Skeletal muscle tissue (tissue), 3 donors: ENCODE measurements at regions not wholly inside any gene's neighbourhood (a gene's known extent, or its start where the extent isn't known, plus 50 kb on each side); places are given as distances from the start of the nearest gene placed in this dataset.

Experiments
- H3K27ac ChIP-seq: one replicate; pipeline ENCODE4 v1.7.0; 2013; ENCODE audit warnings: mild to moderate bottlenecking, low read depth, low read length, inconsistent platforms
- H3K27me3 ChIP-seq, 3 donors: one replicate each; pipeline ENCODE4 v1.7.0; 2013; ENCODE audit warnings: low read length in 3 of 3; ENCODE audit not compliant: control insufficient read depth in 3 of 3, insufficient read depth in 3 of 3
- H3K36me3 ChIP-seq, 3 donors: one replicate each; pipeline ENCODE4 v1.7.0; 2013; ENCODE audit warnings: low read length in 3 of 3; ENCODE audit not compliant: control insufficient read depth in 3 of 3, insufficient read depth in 3 of 3
- H3K4me1 ChIP-seq, 3 donors: one replicate each; pipeline ENCODE4 v1.7.0; 2013; ENCODE audit warnings: low read length in 3 of 3, mild to moderate bottlenecking in 3 of 3; ENCODE audit not compliant: control insufficient read depth in 3 of 3, insufficient read depth in 3 of 3
- H3K4me3 ChIP-seq, 3 donors: one replicate each; pipeline ENCODE4 v1.7.0; 2013; ENCODE audit warnings: low read length in 3 of 3
- H3K9ac ChIP-seq, 3 donors: one replicate each; pipeline ENCODE4 v1.7.0; 2013; ENCODE audit warnings: low read length in 3 of 3, mild to moderate bottlenecking in 3 of 3, moderate library complexity in 2 of 3, low read depth in 1 of 3
- H3K9me3 ChIP-seq, 3 donors: one replicate each; pipeline ENCODE4 v1.7.0; 2013; ENCODE audit warnings: low read length in 3 of 3; ENCODE audit not compliant: control insufficient read depth in 3 of 3
- donor health status: Osteomylitis.

DNA sequence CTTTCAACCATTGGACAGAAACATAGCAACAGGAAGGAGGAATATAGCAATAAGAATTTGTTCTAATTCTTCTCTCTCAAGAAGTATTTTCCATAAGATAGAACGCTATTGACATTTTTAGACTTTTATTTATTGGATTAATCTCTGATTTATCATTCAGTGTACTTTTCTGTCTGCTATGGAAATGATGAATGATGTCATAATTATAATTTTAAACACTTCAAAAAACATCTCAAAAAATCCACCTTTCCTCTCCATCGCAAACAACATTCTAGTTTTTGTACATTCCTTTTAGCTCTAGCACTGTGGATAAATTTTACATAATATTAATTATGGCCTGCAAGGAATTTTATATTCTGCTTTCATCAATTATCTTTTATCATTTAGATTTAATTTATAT is 643.2 kb downstream of the DHX35 start:
- Histone ChIP-seq H3K27me3 (no peaks in the 10 kb centered on the region), H3K27ac (no peak overlapping the region), H3K4me1 (no peaks in the 10 kb centered on the region), H3K36me3 (no peaks in the 10 kb centered on the region), H3K9ac (no peak overlapping the region), H3K4me3 (no peak overlapping the region), H3K9me3 (no peaks in the 10 kb centered on the region)

DNA sequence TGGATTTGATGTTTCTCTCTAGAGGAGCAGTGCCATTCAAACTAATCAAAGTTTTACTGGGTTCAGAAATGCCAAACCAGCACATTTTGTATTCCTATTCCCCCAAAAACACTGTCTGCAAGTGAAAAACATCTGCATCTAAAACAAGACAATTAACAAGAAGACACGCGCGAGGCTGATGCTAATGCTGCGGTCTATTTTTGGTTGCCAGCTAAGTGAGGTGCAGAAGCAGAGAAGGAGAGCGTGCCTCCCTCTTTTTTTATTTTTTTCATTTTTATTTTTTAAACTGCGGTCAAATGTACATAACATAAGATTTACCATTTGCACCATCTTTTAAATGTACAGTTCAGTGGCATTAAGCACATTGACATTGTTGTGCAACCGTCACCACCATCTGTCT is 641.1 kb downstream of the DHX35 start:
- H3K27ac ChIP-seq = no peak overlapping the region
- no peak overlapping the region for H3K4me3 ChIP-seq
- H3K9me3 ChIP-seq = no peaks in the 10 kb centered on the region
- H3K27me3 ChIP-seq = no peaks in the 10 kb centered on the region
- no peaks in the 10 kb centered on the region for H3K4me1 ChIP-seq
- H3K9ac ChIP-seq = no peak overlapping the region
- H3K36me3 ChIP-seq = no peaks in the 10 kb centered on the region

DNA sequence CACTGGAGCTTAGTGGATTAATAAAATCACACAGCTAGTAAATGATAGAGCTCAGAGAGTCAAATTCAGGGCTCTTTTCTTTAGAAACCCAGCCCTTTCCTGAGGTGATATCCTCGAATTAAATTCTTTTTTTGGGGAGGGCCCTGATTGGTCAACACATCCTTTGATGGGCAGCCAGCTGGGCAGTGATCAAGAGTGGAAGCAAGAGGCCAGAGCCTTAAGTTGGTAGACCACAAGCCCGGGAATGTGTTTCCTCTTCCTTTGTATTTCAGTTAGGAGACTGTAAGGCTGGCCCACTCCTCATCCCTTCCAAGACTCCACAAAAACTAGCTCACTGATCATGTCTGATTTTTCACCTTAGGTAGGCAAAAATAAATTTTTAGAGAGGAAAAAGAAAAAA is 640.5 kb downstream of the DHX35 start:
- no peaks in the 10 kb centered on the region for H3K9me3 ChIP-seq
- H3K36me3 ChIP-seq = no peaks in the 10 kb centered on the region
- no peak overlapping the region for H3K27ac ChIP-seq
- no peak overlapping the region for H3K9ac ChIP-seq
- H3K27me3 ChIP-seq = no peaks in the 10 kb centered on the region
- no peak overlapping the region for H3K4me3 ChIP-seq
- H3K4me1 ChIP-seq = no peaks in the 10 kb centered on the region

DNA sequence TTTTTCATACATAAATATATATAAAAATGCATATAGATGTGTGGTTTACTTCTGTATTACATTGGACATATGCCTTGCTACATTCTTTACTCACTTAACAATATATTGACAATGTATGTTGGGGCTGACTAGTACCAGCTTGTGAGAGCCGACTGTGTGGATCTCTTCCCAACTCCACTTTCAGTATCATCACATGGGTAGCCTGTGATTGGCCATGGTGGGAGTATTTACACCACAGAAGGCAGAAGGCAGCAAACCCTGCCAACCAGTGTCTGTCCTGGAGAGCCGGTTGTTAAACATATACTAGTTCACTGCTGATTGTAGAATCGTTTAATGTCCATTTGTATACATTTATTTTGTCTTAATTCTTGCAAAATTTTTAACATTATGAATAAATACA is 638.7 kb downstream of the DHX35 start:
- Histone ChIP-seq H3K9ac (no peak overlapping the region), H3K27ac (no peak overlapping the region)

DNA sequence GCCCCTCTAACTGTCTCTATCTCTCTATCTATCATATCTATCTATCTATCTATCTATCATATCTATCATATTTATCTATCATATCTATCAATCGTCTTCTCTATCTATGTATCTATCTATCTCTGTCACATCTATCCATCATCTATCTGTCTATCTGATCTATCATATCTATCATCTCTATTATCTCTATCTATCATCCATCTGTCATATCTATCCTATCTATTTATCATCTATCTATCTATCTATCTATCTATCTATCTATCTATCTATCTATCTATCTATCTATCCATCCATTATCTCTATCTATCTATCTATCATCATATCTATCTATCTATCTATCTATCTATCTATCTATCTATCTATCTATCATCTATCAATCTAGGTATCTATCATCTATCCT is 638.0 kb downstream of the DHX35 start:
- H3K4me1 ChIP-seq = no peaks in the 10 kb centered on the region
- no peak overlapping the region for H3K27ac ChIP-seq
- H3K4me3 ChIP-seq = no peak overlapping the region
- H3K36me3 ChIP-seq = no peaks in the 10 kb centered on the region
- H3K27me3 ChIP-seq = no peaks in the 10 kb centered on the region
- H3K9ac ChIP-seq = no peak overlapping the region
- no peaks in the 10 kb centered on the region for H3K9me3 ChIP-seq

More for the DNA sequence above, 638.7 kb downstream of the DHX35 start:
- Histone ChIP-seq H3K27me3 (no peaks in the 10 kb centered on the region), H3K4me3 (no peak overlapping the region), H3K4me1 (no peaks in the 10 kb centered on the region), H3K9me3 (no peaks in the 10 kb centered on the region), H3K36me3 (no peaks in the 10 kb centered on the region)

DNA sequence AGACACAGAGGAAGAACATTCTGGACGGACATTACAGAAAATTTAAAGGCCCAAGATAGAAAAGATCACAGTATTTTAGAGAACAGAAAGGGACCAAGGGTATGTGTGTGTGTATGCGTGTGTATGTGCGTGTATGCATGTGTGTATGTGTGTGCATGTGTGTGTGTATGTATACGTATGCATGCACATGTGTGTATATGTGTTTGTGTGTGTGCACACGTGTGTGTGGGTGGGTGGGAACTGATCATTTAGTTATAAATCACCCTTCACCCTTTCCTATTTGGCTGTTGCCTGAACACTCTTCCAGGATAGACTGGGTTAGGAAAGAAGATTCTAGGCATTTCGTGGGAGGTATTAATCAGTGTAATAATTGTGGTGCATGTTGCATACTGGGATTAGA is 634.4 kb downstream of the DHX35 start:
- H3K4me1 ChIP-seq = no peaks in the 10 kb centered on the region
- H3K36me3 ChIP-seq = no peaks in the 10 kb centered on the region
- H3K9ac ChIP-seq = no peak overlapping the region
- no peak overlapping the region for H3K4me3 ChIP-seq
- no peaks in the 10 kb centered on the region for H3K27me3 ChIP-seq
- no peak overlapping the region for H3K27ac ChIP-seq
- no peaks in the 10 kb centered on the region for H3K9me3 ChIP-seq

DNA sequence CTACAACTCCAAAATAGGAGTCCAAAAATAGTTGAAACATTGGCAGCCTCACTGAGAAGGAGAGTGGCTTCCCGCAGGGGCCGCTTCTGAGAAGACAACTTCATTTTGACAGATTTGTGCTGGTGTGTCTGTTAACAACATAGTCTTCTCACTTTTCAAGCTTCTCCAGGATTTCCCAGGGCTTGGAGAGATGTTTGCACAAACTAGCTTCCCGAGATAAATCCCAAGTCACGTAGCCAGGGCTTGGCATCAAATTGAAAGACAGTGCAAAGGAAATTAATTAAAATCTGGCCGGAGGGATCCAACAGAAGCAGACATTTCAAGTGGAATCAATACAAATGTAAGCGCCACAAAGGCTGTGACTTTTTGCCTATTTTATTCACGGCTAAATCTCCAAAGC is 630.2 kb downstream of the DHX35 start:
- H3K36me3 ChIP-seq = no peaks in the 10 kb centered on the region
- no peaks in the 10 kb centered on the region for H3K9me3 ChIP-seq
- H3K4me3 ChIP-seq = no peak overlapping the region
- no peak overlapping the region for H3K27ac ChIP-seq
- no peaks in the 10 kb centered on the region for H3K27me3 ChIP-seq
- H3K9ac ChIP-seq = no peak overlapping the region
- no peaks in the 10 kb centered on the region for H3K4me1 ChIP-seq

DNA sequence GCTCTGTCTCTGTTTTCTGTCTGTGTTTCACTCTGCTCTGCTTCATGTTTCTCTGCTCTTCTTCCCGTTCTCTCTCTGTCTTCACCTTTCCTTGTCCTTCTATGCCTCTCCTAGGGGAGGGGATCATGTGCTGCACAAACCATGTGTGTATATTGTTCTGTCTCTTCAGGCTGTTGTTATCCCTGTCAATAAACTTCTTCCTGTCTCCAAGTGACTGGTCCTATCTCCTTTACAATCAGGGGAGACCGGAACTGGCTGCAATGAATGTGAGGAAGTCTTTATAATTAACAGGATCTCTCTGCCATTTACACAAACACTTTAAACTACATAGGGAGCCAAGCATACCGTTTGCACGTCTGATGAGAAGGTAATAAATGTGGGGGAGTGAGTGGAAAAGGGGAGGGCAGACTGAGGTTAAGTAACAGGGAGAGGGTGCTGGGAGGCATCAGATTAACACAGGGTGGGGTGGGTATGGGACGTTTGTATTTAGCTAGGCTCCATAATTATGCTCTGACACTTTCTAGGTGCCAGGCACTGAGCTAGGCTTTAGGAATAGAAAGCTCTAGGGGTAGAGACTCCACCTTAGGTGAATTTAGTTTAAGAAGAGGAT is 626.1 kb downstream of the DHX35 start:
- H3K27ac ChIP-seq = no peak overlapping the region
- no peaks in the 10 kb centered on the region for H3K4me1 ChIP-seq
- no peak overlapping the region for H3K9ac ChIP-seq
- no peak overlapping the region for H3K4me3 ChIP-seq
- no peaks in the 10 kb centered on the region for H3K27me3 ChIP-seq
- H3K36me3 ChIP-seq = no peaks in the 10 kb centered on the region
- H3K9me3 ChIP-seq = no peaks in the 10 kb centered on the region

DNA sequence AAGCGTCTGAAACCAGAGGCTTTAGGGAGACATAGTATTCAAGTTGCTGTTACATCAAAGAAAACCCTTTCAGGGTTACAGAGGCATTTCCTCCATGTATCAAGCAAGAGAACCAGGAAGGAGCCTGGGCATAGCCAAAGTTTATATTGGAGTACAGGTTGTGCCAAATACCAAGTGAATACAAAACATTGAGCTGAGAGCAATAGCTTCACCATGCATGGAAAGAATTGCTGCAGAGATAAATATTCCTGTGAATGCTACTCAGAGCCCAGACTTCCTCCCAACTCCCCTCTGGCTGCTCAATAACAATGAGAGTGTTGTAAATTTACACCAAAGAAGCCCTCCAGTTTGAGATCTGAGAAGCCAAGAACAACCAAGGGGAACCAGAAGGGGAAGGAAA is 618.9 kb downstream of the DHX35 start:
- Histone ChIP-seq H3K27me3 (no peaks in the 10 kb centered on the region), H3K9me3 (no peaks in the 10 kb centered on the region), H3K27ac (no peak overlapping the region), H3K4me1 (no peaks in the 10 kb centered on the region), H3K36me3 (no peaks in the 10 kb centered on the region), H3K9ac (no peak overlapping the region), H3K4me3 (no peak overlapping the region)

DNA sequence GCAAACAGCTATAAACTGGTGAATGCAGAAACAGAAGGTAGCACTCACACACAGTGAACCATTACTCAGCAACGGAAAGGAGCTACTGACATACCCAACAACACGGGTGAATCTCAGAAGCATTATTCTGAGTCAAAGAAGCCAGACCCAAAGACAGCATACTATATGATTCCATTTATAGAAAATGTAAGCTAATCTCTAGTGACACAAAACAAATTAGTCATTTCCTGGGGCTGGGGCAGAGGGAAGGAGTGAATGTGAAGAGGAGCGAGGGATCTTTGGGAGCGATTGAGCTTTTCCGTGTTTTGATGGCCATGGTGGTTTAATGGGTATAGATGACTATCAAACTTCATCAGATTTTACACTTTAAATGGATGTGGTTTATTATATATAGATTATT is 614.6 kb downstream of the DHX35 start:
- no peaks in the 10 kb centered on the region for H3K36me3 ChIP-seq

DNA sequence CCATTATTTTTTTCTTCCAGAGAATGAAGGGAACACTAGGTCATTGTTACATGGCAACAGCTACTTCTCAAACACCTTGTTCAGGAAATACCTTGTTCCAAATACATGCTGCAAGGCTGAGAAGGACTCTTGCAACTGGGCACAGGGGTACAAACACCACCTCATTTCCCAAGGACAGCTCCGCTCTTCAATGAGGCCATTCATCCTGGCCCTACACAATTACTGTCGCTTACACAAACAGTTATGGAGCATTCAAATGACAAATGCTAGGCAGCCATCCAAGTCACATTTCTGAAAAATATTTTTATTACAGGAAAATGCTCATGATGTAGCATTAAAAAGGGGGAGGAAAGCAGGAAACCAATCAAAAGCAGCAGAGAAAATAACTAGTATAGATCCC is 611.9 kb downstream of the DHX35 start:
- peaks cover 0 to 3% (median 0%) of the 10 kb centered on the region in 3 donors for H3K9me3 ChIP-seq
- no peaks in the 10 kb centered on the region for H3K36me3 ChIP-seq
- H3K27ac ChIP-seq = no peak overlapping the region
- no peak overlapping the region for H3K4me3 ChIP-seq
- H3K9ac ChIP-seq = no peak overlapping the region
- no peaks in the 10 kb centered on the region for H3K4me1 ChIP-seq
- no peaks in the 10 kb centered on the region for H3K27me3 ChIP-seq

More for the DNA sequence above, 614.6 kb downstream of the DHX35 start:
- no peaks in the 10 kb centered on the region for H3K4me1 ChIP-seq
- H3K9ac ChIP-seq = no peak overlapping the region
- no peaks in the 10 kb centered on the region for H3K27me3 ChIP-seq
- H3K4me3 ChIP-seq = no peak overlapping the region
- no peak overlapping the region for H3K27ac ChIP-seq
- H3K9me3 ChIP-seq = peaks cover 0 to 3% (median 0%) of the 10 kb centered on the region in 3 donors
